Spleen (tissue), 7 donors: ENCODE measurements at regions not wholly inside any gene's neighbourhood (a gene's known extent, or its start where the extent isn't known, plus 50 kb on each side); places are given as distances from the start of the nearest gene placed in this dataset.

ENCODE experiments used
- POLR2A ChIP-seq, 3 donors: fragments of 450-650 bp; IDR thresholded peaks; one replicate each; pipeline ENCODE4 v1.5.1; 2017; ENCODE audit warnings: antibody characterized with exemption in 3 of 3, mild to moderate bottlenecking in 1 of 3
- TF ChIP-seq, protein P1 (sequence below), 11 experiments: fragments of 200-600 bp in 7 of 11; fragments of 450-650 bp in 4 of 11; sonication (generic) in 4 of 11; IDR thresholded peaks in 8 of 11; conservative IDR thresholded peaks in 3 of 11; 1 replicate in 7 of 11; 2 replicates in 4 of 11; pipeline versions ENCODE4 v1.4.0 to v1.8.0; 2016 to 2021; ENCODE audit warnings: antibody characterized with exemption in 11 of 11, inconsistent platforms in 4 of 11, mild to moderate bottlenecking in 1 of 11
- donor health status: DM: no; HTN: no; CAD: no; lungs with moderate emphysema.
- donor health status: DM: no; HTN: no; CAD: no.
- donor health status: DM: no; HTN: no; CAD: no.

- TF ChIP-seq, protein P1, sequence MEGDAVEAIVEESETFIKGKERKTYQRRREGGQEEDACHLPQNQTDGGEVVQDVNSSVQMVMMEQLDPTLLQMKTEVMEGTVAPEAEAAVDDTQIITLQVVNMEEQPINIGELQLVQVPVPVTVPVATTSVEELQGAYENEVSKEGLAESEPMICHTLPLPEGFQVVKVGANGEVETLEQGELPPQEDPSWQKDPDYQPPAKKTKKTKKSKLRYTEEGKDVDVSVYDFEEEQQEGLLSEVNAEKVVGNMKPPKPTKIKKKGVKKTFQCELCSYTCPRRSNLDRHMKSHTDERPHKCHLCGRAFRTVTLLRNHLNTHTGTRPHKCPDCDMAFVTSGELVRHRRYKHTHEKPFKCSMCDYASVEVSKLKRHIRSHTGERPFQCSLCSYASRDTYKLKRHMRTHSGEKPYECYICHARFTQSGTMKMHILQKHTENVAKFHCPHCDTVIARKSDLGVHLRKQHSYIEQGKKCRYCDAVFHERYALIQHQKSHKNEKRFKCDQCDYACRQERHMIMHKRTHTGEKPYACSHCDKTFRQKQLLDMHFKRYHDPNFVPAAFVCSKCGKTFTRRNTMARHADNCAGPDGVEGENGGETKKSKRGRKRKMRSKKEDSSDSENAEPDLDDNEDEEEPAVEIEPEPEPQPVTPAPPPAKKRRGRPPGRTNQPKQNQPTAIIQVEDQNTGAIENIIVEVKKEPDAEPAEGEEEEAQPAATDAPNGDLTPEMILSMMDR (IDR thresholded peaks at IDR 0.05 in 8 of 11, conservative IDR thresholded peaks at IDR 0.05 in 3 of 11), result no peak
- TF ChIP-seq POLR2A (IDR thresholded peaks at IDR 0.05), result no peak
Measured at GRCh38 chr6:91462241-91462640, 875.4 kb upstream of the MAP3K7 start.
